K562 (cell line): ENCODE measurements at regions not wholly inside any gene's neighbourhood (a gene's known extent, or its start where the extent isn't known, plus 50 kb on each side); places are given as distances from the start of the nearest gene placed in this dataset.

Experiments used
- ATAC-seq: fragments of 200-7000 bp; cut with Tn5 transposase; 3 replicates; pipeline ENCODE4 v1.9.1; 2020; ENCODE audit warnings: moderate library complexity
- BruUV-seq: library from RNA; stranded (reverse); fragments of 400-500 nt; replicated peaks from 2 replicates; lab custom pipeline; 2021; lab: Mats Ljungman, UMichigan
- CTCF ChIA-PET: fragments of 300-600 bp; formaldehyde crosslinking; extraction: SDS; loops from one replicate; lab custom pipeline; 2021; ENCODE audit warnings: low intra/inter-chr PET ratio; lab: Yijun Ruan, JAX
- POLR2A ChIA-PET: fragments of 300-600, 350-650 bp; sonication (Branson Sonifier 250); formaldehyde crosslinking; extraction: SDS; loops from one replicate; lab custom pipeline; 2021; ENCODE audit warnings: antibody characterized with exemption, inconsistent platforms; lab: Yijun Ruan, JAX
- DNase-seq, 4 experiments: peaks; one replicate each; pipeline versions ENCODE4 v3.0.0 to v3.0.0-alpha.2; 2011 to 2018; ENCODE audit warnings: low spot score in 3 of 4, mixed read lengths in 3 of 4; ENCODE audit errors: extremely low read depth in 1 of 4
- FAIRE-seq: peaks from 2 replicates; lab custom pipeline; 2011; peaks lifted over from hg19 to GRCh38; lab: Jason Lieb, UNC
- H2AFZ ChIP-seq: 2 replicates; pipeline ENCODE4 v1.6.0; 2011; ENCODE audit warnings: low read depth, low read length, control low read depth, inconsistent platforms
- H3K27ac ChIP-seq: fragments of 200-600 bp; 3 replicates; pipeline ENCODE4 v1.8.0; 2011; ENCODE audit warnings: low read depth, mild to moderate bottlenecking, control low read depth, inconsistent platforms, low read length, moderate library complexity, mixed read lengths; ENCODE audit errors: extremely low read depth
- H3K27me3 ChIP-seq, 2 experiments: fragments of 300-600 bp in 1 of 2; 2 replicates in 1 of 2; 3 replicates in 1 of 2; pipeline versions ENCODE4 v1.6.0 to v1.8.0; 2011; ENCODE audit warnings: inconsistent platforms in 2 of 2, low read length in 2 of 2, mild to moderate bottlenecking in 1 of 2, mixed read lengths in 1 of 2, moderate library complexity in 1 of 2; ENCODE audit not compliant: control insufficient read depth in 2 of 2, insufficient read depth in 2 of 2
- H3K36me3 ChIP-seq: fragments of 300-600 bp; 3 replicates; pipeline ENCODE4 v1.8.0; 2011; ENCODE audit warnings: mild to moderate bottlenecking, low read length, inconsistent platforms; ENCODE audit not compliant: control insufficient read depth, insufficient read depth
- H3K4me1 ChIP-seq, 2 experiments: fragments of 200-600 bp in 1 of 2; replicated peaks in 1 of 2; 2 replicates in 1 of 2; 3 replicates in 1 of 2; pipeline versions ENCODE4 v1.5.1 to v1.8.0; 2011; ENCODE audit warnings: inconsistent platforms in 2 of 2, low read length in 2 of 2, mild to moderate bottlenecking in 1 of 2, mixed read lengths in 1 of 2, moderate library complexity in 1 of 2; ENCODE audit not compliant: control insufficient read depth in 2 of 2, insufficient read depth in 2 of 2
- H3K4me2 ChIP-seq: 2 replicates; pipeline ENCODE4 v1.6.1; 2011; ENCODE audit warnings: low read length, control low read depth, inconsistent platforms, mixed read lengths; ENCODE audit not compliant: insufficient read depth
- H3K4me3 ChIP-seq: fragments of 200-600 bp; sonication (generic), shearing (Covaris generic); 2 replicates; pipeline ENCODE4 v1.5.1; 2016; ENCODE audit warnings: control low read depth, inconsistent platforms
- H3K79me2 ChIP-seq: fragments of 200-600 bp; 3 replicates; pipeline ENCODE4 v1.8.0; 2011; ENCODE audit warnings: low read length, inconsistent platforms; ENCODE audit not compliant: control insufficient read depth, insufficient read depth
- H3K9ac ChIP-seq, 2 experiments: 2 replicates each; pipeline versions ENCODE4 v1.6.0 to v1.6.1; 2011; ENCODE audit warnings: low read depth in 2 of 2, low read length in 2 of 2, control low read depth in 1 of 2, inconsistent platforms in 1 of 2, mild to moderate bottlenecking in 1 of 2, mixed read lengths in 1 of 2; ENCODE audit not compliant: insufficient read depth in 1 of 2
- H3K9me1 ChIP-seq: one replicate; pipeline ENCODE4 v1.6.0; 2011; ENCODE audit warnings: inconsistent platforms, mild to moderate bottlenecking, low read length, moderate library complexity; ENCODE audit not compliant: control insufficient read depth, insufficient read depth
- H3K9me3 ChIP-seq: replicated peaks from 2 replicates; pipeline ENCODE4 v1.5.1; 2011; ENCODE audit warnings: low read depth, low read length, inconsistent platforms; ENCODE audit not compliant: control insufficient read depth, insufficient read depth
- H4K20me1 ChIP-seq: replicated peaks from 2 replicates; pipeline ENCODE4 v1.6.1; 2011; ENCODE audit warnings: low read length, inconsistent platforms, mixed read lengths; ENCODE audit not compliant: control insufficient read depth, insufficient read depth
- CEBPB ChIP-seq: fragments of 450-650 bp; IDR thresholded peaks from 2 replicates; pipeline ENCODE4 v1.6.1; 2016; ENCODE audit warnings: missing genetic modification characterization, missing compliant biosample characterization
- CEBPG ChIP-seq, 3 experiments: fragments of 200-800 bp in 1 of 3; sonication (Bioruptor generic) in 1 of 3; sonication (generic) in 1 of 3; formaldehyde crosslinking in 1 of 3; IDR thresholded peaks in 2 of 3; conservative IDR thresholded peaks in 1 of 3; 2 replicates each; pipeline versions ENCODE4 v1.6.1 to v1.8.0; 2016 to 2022; ENCODE audit warnings: missing compliant biosample characterization in 2 of 3, missing genetic modification characterization in 2 of 3, mild to moderate bottlenecking in 1 of 3, missing genetic modification reagents in 1 of 3
- FOXA3 ChIP-seq, 2 experiments: fragments of 450-650 bp in 1 of 2; sonication (generic) in 1 of 2; formaldehyde crosslinking; IDR thresholded peaks in 1 of 2; conservative IDR thresholded peaks in 1 of 2; 2 replicates each; pipeline versions ENCODE4 v1.4.0 to v1.8.0; 2020 to 2022; ENCODE audit warnings: mild to moderate bottlenecking in 2 of 2, missing genetic modification reagents in 1 of 2
- HMG20B ChIP-seq: fragments of 250-450 bp; sonication (Bioruptor Pico); IDR thresholded peaks from 2 replicates; pipeline ENCODE4 v1.5.0; 2021; ENCODE audit warnings: mild to moderate bottlenecking
- NFE2 ChIP-seq: IDR thresholded peaks from 2 replicates; pipeline ENCODE4 v1.6.1; 2014; ENCODE audit warnings: antibody characterized with exemption, low read depth
- ZNF121 ChIP-seq: sonication (generic); formaldehyde crosslinking; conservative IDR thresholded peaks from 2 replicates; pipeline ENCODE4 v1.8.0; 2022; ENCODE audit warnings: missing genetic modification reagents
- whole genome bisulfite sequencing: fragments of 100-300 bp; shearing (Covaris generic); methylation state at CpG from one replicate; pipeline ENCODE4 v1.1.6; 2016; ENCODE audit warnings: low coverage, mixed read lengths; ENCODE audit not compliant: insufficient coverage; ENCODE audit errors: missing lambda C conversion rate; 5-methylcytosine and 5-hydroxymethylcytosine counted together
- in situ Hi-C: fragments of 300-500 bp; cut with MboI; formaldehyde crosslinking; loops from 4 replicates; pipeline ENCODE4 v1.15.0; 2018; ENCODE audit warnings: inconsistent platforms, mixed read lengths
- intact Hi-C: fragments of 100-400 bp; cut with micrococcal nuclease; formaldehyde crosslinking; loops from 2 replicates; pipeline ENCODE4 v1.14.2; 2022

- ATAC-seq = no peak
- ChIA-PET CTCF (no interaction called here), POLR2A (no interaction called here)
- WGBS = 29% methylated on average over 2 of the region's 2 CpGs
- no peaks in the 10 kb centered on the region for H3K36me3 ChIP-seq
- intact Hi-C loops (no loop called here), in situ Hi-C loops (no loop called here)
- H4K20me1 ChIP-seq = no peaks in the 10 kb centered on the region
- BruUV-seq = no TSS peak
- peak in 1 of 4 experiments; percentile 8 for DNase-seq
- H3K79me2 ChIP-seq = no peaks in the 10 kb centered on the region
- TF ChIP-seq FOXA3 (CRISPR knock-in tag; conservative IDR thresholded peaks at IDR 0.05 in 1 of 2, IDR thresholded peaks at IDR 0.05 in 1 of 2) = peak; percentile 39 to 83; a peak in 2 of 4 replicates
- TF ChIP-seq ZNF121 (CRISPR knock-in tag) = 0 out of 2 replicates have a peak, but pooled peaks have one; percentile 39
- 0 out of 2 replicates have a peak, but pooled peaks have one; percentile 10 for TF ChIP-seq NFE2
- peak; percentile 85 for TF ChIP-seq CEBPG (CRISPR knock-in tag; IDR thresholded peaks at IDR 0.05)
- TF ChIP-seq CEBPG (tag; conservative IDR thresholded peaks at IDR 0.05 in 1 of 2, IDR thresholded peaks at IDR 0.05 in 1 of 2) = peak; percentile 92 to 94
- TF ChIP-seq HMG20B (CRISPR knock-in tag) = no peak
- TF ChIP-seq CEBPB (tag) = peak; percentile 95
- peak; percentile 15 for FAIRE-seq
- no peaks in the 10 kb centered on the region for H3K9me3 ChIP-seq
- peaks cover 0 to 7% of the 10 kb centered on the region in 2 experiments; a peak in 1 of 5 replicates for H3K4me1 ChIP-seq
- H3K9ac ChIP-seq = no peak overlapping the region
- H3K4me2 ChIP-seq = no peak overlapping the region
- H3K9me1 ChIP-seq = no peaks in the 10 kb centered on the region
- H3K27me3 ChIP-seq = no peaks in the 10 kb centered on the region
- H3K27ac ChIP-seq = no peak overlapping the region
- 0 out of 2 replicates have a peak overlapping the region, but pooled peaks have one; percentile 6 for H2AFZ ChIP-seq
- H3K4me3 ChIP-seq = no peak overlapping the region
These were observed 83.3 kb downstream of the SPRY1 start for GRCh38 chr4:123479944-123480343.
